Endothelial cell of umbilical vein (primary cell): ENCODE measurements at regions not wholly inside any gene's neighbourhood (a gene's known extent, or its start where the extent isn't known, plus 50 kb on each side); places are given as distances from the start of the nearest gene placed in this dataset.

ENCODE experiments used
- POLR2AphosphoS5 ChIP-seq: IDR thresholded peaks from 2 replicates; pipeline ENCODE4 v1.6.1; 2012; ENCODE audit warnings: low read depth, mild to moderate bottlenecking, control low read depth, low read length, moderate library complexity; ENCODE audit not compliant: insufficient read depth
- TF ChIP-seq, protein P1 (sequence below), 2 donors: IDR thresholded peaks; 1 replicate in 1 of 2; 2 replicates in 1 of 2; pipeline ENCODE4 v1.5.1; 2011; ENCODE audit warnings: low read length in 2 of 2, mild to moderate bottlenecking in 2 of 2, moderate library complexity in 2 of 2, control low read depth in 1 of 2, inconsistent platforms in 1 of 2, low read depth in 1 of 2; ENCODE audit not compliant: insufficient read depth in 1 of 2; ENCODE audit errors: extremely low read depth in 1 of 2

DNA sequence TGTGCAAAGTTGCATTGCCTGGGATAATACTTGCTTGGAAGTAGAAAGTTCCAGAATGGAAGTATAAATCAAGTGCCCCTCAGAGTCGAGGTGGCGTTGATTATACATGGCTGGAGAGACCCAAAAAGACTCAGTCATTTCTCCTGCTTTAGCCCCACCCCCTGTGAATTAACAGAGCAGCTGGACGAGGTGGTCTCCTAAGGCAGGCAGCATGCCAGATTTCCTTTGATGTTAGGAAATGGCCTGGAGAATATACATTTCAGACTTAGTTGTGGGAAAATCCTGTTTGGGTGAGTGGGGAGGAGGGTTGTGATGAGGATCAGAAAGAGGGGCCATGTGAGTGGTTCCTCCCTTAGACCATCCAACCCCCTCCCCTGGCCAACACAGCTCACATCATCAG is 406.1 kb upstream of the TMPO start:
- TF ChIP-seq, protein P1, sequence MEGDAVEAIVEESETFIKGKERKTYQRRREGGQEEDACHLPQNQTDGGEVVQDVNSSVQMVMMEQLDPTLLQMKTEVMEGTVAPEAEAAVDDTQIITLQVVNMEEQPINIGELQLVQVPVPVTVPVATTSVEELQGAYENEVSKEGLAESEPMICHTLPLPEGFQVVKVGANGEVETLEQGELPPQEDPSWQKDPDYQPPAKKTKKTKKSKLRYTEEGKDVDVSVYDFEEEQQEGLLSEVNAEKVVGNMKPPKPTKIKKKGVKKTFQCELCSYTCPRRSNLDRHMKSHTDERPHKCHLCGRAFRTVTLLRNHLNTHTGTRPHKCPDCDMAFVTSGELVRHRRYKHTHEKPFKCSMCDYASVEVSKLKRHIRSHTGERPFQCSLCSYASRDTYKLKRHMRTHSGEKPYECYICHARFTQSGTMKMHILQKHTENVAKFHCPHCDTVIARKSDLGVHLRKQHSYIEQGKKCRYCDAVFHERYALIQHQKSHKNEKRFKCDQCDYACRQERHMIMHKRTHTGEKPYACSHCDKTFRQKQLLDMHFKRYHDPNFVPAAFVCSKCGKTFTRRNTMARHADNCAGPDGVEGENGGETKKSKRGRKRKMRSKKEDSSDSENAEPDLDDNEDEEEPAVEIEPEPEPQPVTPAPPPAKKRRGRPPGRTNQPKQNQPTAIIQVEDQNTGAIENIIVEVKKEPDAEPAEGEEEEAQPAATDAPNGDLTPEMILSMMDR (IDR thresholded peaks at IDR 0.05; ENCODE audit: extremely low read depth in 1 of 2, insufficient read depth in 1 of 2, low read depth in 1 of 2, low read length in 2 of 2), result no peak
- no peak for TF ChIP-seq POLR2AphosphoS5
